Colonic mucosa (tissue), 4 donors: ENCODE measurements at regions not wholly inside any gene's neighbourhood (a gene's known extent, or its start where the extent isn't known, plus 50 kb on each side); places are given as distances from the start of the nearest gene placed in this dataset.
"Not testable (repeated sequence)": the region's sequence is repeated elsewhere in the genome, so short reads cannot be mapped to it uniquely, and the experiment has no call there.

Experiments
- DNase-seq: peaks from one replicate; pipeline ENCODE4 v3.0.0-alpha.2; 2020
- H3K27ac ChIP-seq: fragments of 200-600 bp; one replicate; pipeline ENCODE4 v1.8.0; 2021
- H3K27me3 ChIP-seq: fragments of 200-600 bp; one replicate; pipeline ENCODE4 v1.8.0; 2021
- H3K36me3 ChIP-seq: fragments of 200-600 bp; one replicate; pipeline ENCODE4 v1.8.0; 2021
- H3K4me1 ChIP-seq: fragments of 200-600 bp; one replicate; pipeline ENCODE4 v1.8.0; 2021; ENCODE audit warnings: mild to moderate bottlenecking
- H3K4me3 ChIP-seq: fragments of 200-600 bp; one replicate; pipeline ENCODE4 v1.8.0; 2021
- H3K9ac ChIP-seq, 2 donors: one replicate each; pipeline ENCODE4 v1.7.0; 2013; ENCODE audit warnings: control low read depth in 2 of 2, low read depth in 2 of 2, low read length in 2 of 2
- H3K9me3 ChIP-seq: fragments of 200-600 bp; one replicate; pipeline ENCODE4 v1.8.0; 2021
- intact Hi-C: fragments of 100-400 bp; cut with DNase I; formaldehyde crosslinking; loops from one replicate; pipeline ENCODE4 v1.14.1; 2022
- TF ChIP-seq, protein P1 (sequence below): fragments of 200-600 bp; IDR thresholded peaks from one replicate; pipeline ENCODE4 v1.8.0; 2022; ENCODE audit warnings: antibody characterized with exemption, mild to moderate bottlenecking
- donor health status: healthy.
- donor health status: DM: no; HTN: no; CAD: no.
- donor health status: DM: no; HTN: no; CAD: no.

DNA sequence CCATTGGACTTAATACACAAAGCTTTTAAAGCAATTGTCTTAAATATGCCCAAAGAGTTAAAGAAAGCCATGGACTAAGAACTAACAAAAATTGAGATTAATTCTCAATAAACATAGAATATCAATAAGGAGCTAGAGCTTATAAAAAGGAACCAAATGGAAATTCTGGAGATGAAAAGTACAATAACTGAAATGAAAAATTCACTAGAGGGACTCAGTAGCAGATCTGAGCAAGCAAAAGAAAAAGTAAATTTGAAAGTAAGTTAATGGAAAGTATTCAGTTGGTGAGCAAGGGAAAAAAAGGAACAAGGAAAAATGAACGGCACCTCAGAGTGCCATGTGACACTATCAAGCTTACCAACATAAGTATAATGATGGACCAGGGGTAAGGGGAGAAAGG is 209.8 kb downstream of the FZD1 start:
- DNase-seq = no peak
- Histone ChIP-seq H3K36me3 (no peaks in the 10 kb centered on the region), H3K27ac (no peak overlapping the region), H3K27me3 (no peaks in the 10 kb centered on the region), H3K4me3 (no peak overlapping the region), H3K4me1 (no peaks in the 10 kb centered on the region), H3K9ac (no peak overlapping the region), H3K9me3 (no peaks in the 10 kb centered on the region)
- TF ChIP-seq, protein P1, sequence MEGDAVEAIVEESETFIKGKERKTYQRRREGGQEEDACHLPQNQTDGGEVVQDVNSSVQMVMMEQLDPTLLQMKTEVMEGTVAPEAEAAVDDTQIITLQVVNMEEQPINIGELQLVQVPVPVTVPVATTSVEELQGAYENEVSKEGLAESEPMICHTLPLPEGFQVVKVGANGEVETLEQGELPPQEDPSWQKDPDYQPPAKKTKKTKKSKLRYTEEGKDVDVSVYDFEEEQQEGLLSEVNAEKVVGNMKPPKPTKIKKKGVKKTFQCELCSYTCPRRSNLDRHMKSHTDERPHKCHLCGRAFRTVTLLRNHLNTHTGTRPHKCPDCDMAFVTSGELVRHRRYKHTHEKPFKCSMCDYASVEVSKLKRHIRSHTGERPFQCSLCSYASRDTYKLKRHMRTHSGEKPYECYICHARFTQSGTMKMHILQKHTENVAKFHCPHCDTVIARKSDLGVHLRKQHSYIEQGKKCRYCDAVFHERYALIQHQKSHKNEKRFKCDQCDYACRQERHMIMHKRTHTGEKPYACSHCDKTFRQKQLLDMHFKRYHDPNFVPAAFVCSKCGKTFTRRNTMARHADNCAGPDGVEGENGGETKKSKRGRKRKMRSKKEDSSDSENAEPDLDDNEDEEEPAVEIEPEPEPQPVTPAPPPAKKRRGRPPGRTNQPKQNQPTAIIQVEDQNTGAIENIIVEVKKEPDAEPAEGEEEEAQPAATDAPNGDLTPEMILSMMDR = no peak
- intact Hi-C loops = no loop called here

DNA sequence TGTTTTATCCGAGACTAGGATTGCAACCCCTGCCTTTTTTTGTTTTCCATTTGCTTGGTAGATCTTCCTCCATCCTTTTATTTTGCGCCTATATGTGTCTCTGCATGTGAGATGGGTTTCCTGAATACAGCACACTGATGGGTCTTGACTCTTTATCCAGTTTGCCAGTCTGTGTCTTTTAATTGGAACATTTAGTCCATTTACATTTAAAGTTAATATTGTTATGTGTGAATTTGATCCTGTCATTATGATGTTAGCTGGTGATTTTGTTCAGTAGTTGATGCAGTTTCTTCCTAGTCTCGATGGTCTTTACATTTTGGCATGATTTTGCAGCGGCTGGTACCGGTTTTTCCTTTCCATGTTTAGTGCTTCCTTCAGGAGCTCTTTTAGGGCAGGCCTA is 216.2 kb downstream of the FZD1 start:
- intact Hi-C loops, H3K27ac ChIP-seq, H3K4me3 ChIP-seq, H3K4me1 ChIP-seq, H3K36me3 ChIP-seq, H3K27me3 ChIP-seq, DNase-seq, H3K9ac ChIP-seq, H3K9me3 ChIP-seq: not testable (repeated sequence)

DNA sequence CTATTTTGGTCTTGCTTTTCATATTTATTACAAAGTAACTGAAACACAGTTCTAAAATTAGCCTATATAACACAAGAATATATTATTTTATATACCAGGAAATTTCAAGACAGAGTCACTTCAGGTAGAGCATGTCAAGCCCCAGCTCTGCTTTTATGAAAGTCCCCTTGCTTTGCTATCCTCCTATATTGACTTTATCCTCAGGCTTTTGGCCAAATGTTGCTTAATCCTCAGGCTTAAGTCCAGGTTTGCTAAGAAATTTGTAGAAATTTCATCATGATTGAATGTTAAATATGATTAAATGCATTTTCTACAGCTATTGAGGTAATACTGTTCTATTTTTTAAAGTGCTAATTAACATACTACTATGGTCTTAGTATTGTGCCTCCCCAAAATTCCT is 227.6 kb downstream of the FZD1 start:
- intact Hi-C loops = no loop called here
- DNase-seq = no peak
- Histone ChIP-seq H3K9ac (no peak overlapping the region), H3K9me3 (no peaks in the 10 kb centered on the region), H3K36me3 (no peaks in the 10 kb centered on the region), H3K4me3 (no peak overlapping the region), H3K27me3 (no peaks in the 10 kb centered on the region), H3K4me1 (no peaks in the 10 kb centered on the region), H3K27ac (no peak overlapping the region)
- TF ChIP-seq, protein P1 = no peak

DNA sequence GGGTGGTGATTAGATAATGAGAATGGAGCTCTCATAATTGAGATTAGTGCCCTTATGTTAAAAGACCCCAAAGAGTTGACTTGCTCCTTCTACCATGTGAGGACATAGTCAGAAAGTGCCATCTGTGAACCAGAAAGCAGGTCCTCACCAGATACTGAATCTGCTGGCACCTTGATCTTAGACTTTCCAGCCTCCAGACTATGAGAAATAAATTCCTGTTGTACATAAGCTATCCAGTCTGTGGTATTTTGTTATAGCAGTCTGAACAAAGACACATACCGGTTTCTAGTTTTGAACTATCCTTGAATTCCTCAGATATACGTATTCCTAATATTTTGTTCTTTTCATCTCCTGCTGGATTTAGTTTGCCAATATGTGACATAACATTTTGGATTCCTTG is 228.1 kb downstream of the FZD1 start:
- Histone ChIP-seq H3K9ac (no peak overlapping the region), H3K27me3 (no peaks in the 10 kb centered on the region), H3K4me3 (no peak overlapping the region), H3K4me1 (no peaks in the 10 kb centered on the region), H3K36me3 (no peaks in the 10 kb centered on the region), H3K27ac (no peak overlapping the region), H3K9me3 (no peaks in the 10 kb centered on the region)
- no peak for DNase-seq
- intact Hi-C loops = no loop called here
- TF ChIP-seq, protein P1 = no peak

DNA sequence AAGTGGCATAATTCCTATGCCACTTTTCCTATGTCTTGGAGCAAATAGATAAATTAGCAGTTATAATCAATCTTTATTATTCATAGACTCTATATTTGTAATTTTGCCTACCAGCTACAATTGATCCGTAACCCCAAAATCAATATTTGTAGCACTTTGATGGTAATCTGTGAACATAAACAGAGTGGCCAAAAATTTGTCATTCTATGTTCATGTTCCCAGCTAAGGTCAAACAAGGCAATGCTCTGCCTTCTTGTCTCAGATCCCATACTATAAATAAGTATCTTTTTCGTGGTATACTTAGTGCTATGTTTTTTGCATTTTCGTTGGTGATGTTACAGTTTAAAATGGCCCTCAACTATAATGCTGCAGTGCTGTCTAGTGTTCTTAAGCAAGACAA is 228.5 kb downstream of the FZD1 start:
- DNase-seq = no peak
- Histone ChIP-seq H3K9me3 (no peaks in the 10 kb centered on the region), H3K36me3 (no peaks in the 10 kb centered on the region), H3K4me3 (no peak overlapping the region), H3K4me1 (no peaks in the 10 kb centered on the region), H3K27ac (no peak overlapping the region), H3K27me3 (no peaks in the 10 kb centered on the region), H3K9ac (no peak overlapping the region)
- intact Hi-C loops = no loop called here
- TF ChIP-seq, protein P1 = no peak

DNA sequence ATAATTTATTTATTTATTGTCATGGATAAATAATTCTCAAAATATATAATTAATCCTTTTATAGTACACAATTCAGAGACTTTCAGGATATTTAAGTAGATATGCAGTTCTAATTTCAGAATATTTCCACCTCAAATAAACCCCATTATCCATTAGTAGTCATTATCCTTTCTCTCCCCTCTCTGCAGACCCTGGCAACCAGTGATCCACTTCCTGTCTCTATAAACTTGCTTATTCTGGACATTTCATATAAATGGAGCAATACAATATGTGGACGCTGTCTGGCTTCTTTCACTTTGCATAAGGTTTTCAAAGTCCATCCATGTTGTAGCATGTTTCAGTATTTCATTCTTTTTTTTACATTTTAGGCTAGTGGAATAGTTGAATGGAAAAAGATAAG is 230.2 kb downstream of the FZD1 start:
- TF ChIP-seq, protein P1 = no peak
- intact Hi-C loops = no loop called here
- no peak overlapping the region for H3K9ac ChIP-seq
- DNase-seq = no peak
- no peak overlapping the region for H3K4me3 ChIP-seq
- no peaks in the 10 kb centered on the region for H3K9me3 ChIP-seq
- H3K36me3 ChIP-seq = no peaks in the 10 kb centered on the region
- H3K27me3 ChIP-seq = no peaks in the 10 kb centered on the region
- H3K27ac ChIP-seq = no peak overlapping the region
- no peaks in the 10 kb centered on the region for H3K4me1 ChIP-seq
